ENCODE measurements at regions not wholly inside any gene's neighbourhood (a gene's known extent, or its start where the extent isn't known, plus 50 kb on each side); places are given as distances from the start of the nearest gene placed in this dataset.
"Not testable (repeated sequence)": the region's sequence is repeated elsewhere in the genome, so short reads cannot be mapped to it uniquely, and the experiment has no call there.

GRCh38 chr6:68575765-68576439, 59.2 kb upstream of the ADGRB3 start:
- DNase-seq (ENCODE audit: low spot score) = no peak
- intact Hi-C loops (cut with DNase I) = no loop called here
- ATAC-seq = peak; percentile 49

DNA sequence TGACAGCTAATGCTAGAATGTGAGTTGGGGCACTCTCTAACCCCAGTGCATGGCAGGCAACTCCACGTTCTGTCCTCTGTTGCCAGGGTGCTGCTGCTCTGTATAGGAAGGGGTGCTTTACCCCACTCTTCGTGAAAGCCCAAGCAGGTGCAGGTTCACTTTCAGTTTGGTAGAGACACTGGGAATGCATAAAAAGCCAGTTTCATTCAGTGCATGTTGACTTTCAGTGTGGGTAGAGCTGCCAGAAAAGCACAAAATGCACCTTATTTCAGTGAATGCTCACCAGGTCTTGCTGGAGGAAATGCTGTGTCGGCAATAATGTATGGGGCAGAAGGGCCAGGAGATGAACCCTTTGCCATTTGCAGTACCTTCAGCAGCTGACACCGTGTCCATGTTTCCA, 62.1 kb upstream of the ADGRB3 start:
- intact Hi-C loops (cut with DNase I) = no loop called here
- ATAC-seq = no peak
- DNase-seq (ENCODE audit: low spot score) = no peak

- ATAC-seq = no peak
- intact Hi-C loops (cut with DNase I) = no loop called here
Observed at GRCh38 chr6:68572525-68572924, 62.6 kb upstream of the ADGRB3 start.

GRCh38 chr6:68559716-68560115, 75.4 kb upstream of the ADGRB3 start:
- no peak for ATAC-seq
- intact Hi-C loops (cut with DNase I) = no loop called here
- DNase-seq (ENCODE audit: low spot score) = no peak

More at GRCh38 chr6:68572525-68572924, 62.6 kb upstream of the ADGRB3 start:
- no peak for DNase-seq (ENCODE audit: low spot score)

DNA sequence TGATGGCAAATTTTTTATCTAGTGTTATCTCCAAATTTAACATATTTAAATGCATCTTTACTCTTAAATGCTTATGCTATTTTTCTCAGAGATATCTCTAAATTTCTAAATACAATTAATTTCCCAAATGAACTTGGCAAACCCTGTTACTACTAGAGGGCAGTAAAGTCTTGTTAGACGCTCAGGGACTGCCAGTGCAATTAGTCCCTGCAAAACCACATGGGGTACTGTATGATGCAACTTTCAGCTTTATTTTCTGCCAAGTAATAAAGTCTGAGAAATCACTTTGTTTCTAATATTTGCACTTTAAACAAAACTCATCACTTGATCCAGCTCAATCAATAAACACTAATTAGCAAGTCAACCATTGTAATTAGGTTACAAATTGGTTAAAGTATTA, 76.0 kb upstream of the ADGRB3 start:
- ATAC-seq (no peak), DNase-seq (ENCODE audit: low spot score) (no peak)
- intact Hi-C loops (cut with DNase I) = no loop called here

GRCh38 chr6:68546620-68547019, 88.5 kb upstream of the ADGRB3 start:
- ATAC-seq (no peak), DNase-seq (ENCODE audit: low spot score) (no peak)
- intact Hi-C loops (cut with DNase I) = no loop called here

DNA sequence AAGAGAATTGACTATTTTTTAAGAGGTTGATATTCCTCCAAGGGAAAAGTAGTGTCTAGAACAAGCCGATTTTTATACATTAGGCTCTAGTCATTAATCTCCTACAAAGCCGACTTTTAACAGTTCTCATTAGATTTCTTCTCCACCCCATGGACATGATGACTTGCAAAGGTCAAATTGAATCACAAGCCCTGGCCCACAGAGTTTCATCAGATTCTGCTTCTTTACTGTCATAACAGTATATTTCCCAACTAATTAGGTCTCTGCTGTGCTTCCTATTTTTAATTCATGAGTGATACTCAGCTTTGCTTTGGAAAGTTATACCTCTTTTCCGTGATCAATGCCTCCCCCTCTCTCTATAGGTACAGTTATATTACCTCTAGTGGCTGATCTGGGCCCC, 90.6 kb upstream of the ADGRB3 start:
- intact Hi-C loops (cut with DNase I) = no loop called here
- DNase-seq (ENCODE audit: low spot score) (no peak), ATAC-seq (no peak)

DNA sequence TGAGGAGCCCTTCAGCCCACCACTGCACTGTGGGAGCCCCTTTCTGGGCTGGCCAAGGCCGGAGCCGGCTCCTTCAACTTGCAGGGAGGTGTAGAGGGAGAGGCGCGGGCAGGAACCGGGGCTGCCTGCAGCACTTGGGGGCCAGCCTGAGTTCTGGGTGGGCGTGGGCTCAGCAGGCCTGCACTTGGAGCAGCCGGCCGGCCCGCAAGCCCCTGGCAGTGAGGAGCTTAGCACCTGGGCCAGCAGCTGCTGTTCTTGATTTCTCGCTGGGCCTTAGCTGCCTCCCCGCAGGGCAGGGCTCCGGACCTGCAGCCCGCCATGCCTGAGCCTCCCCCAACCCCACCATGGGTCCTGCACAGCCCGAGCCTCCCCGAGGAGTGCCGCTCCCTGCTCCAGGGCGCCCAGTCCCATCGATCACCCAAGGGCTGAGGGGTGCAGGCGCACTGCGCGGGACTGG, 101.7 kb upstream of the ADGRB3 start:
- intact Hi-C loops (cut with DNase I) = no loop called here
- DNase-seq (ENCODE audit: low spot score) (no peak), ATAC-seq (no peak)

- intact Hi-C loops (cut with DNase I) = no loop called here
- DNase-seq (ENCODE audit: low spot score) (no peak), ATAC-seq (no peak)
Observed at GRCh38 chr6:68527691-68528090, 107.4 kb upstream of the ADGRB3 start.

DNA sequence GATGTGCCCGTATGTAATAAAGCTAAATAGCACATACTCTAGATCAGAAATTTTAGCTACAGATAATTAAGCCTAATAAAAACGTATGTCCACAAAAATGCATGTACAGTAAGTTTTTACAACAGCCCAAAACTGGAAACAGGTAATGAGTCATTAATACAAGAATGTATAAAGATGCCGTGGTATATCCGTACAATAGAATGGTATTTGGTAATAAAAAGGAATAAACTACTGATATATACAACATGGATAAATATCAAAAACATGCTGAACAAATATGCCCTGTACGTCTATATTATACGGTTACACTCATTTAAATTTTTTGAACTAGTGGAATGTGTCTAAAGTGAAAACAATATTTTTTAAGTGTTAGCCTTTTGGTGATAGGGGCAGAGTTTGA, 128.2 kb upstream of the ADGRB3 start:
- ATAC-seq = no peak
- no peak for DNase-seq (ENCODE audit: low spot score)
- intact Hi-C loops (cut with DNase I) = no loop called here

DNA sequence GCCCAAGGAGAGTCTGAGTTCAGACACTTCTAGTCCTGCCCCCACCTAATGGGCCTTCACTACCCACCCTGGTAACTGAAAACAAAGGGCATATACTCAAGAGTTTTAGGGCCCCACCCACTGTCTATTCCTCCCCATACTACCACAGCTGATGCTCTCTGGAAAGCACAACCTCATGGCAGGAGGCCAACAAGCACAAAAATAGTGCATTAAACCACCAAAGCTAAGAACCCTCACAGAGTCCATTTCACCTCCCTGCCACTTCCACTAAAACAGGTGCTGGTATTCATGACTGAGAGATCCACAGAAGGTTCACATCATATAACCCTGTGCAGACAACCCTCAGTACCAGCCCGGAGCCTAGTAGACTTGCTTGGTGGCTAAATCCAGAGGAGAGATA, 132.1 kb upstream of the ADGRB3 start:
- no peak for ATAC-seq
- no peak for DNase-seq (ENCODE audit: low spot score)
- intact Hi-C loops (cut with DNase I) = no loop called here

DNA sequence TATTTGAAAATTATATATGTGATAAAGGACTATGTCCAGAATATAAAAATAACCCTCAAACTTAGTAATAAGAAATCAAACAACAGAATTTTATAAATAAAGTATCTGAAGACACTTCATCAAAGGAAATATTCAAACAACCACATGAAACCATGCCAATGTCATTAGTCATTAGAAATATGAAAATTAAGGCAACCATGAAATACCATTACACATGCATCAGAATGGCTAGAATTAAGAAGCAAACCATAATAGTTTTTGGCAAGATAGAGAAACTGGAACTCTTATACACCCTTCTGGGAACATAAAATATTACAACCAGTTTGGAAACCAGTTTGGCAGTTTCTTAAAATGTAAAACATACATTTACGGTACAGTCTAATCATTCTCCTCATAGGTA, 137.2 kb upstream of the ADGRB3 start:
- ATAC-seq (no peak), DNase-seq (ENCODE audit: low spot score) (no peak)
- intact Hi-C loops (cut with DNase I) = no loop called here

GRCh38 chr6:68494880-68495279, 140.2 kb upstream of the ADGRB3 start:
- intact Hi-C loops (cut with DNase I); DNase-seq (ENCODE audit: low spot score); ATAC-seq: not testable (repeated sequence)

GRCh38 chr6:68476611-68477010, 158.5 kb upstream of the ADGRB3 start:
- DNase-seq (ENCODE audit: low spot score) (no peak), ATAC-seq (no peak)
- intact Hi-C loops (cut with DNase I) = no loop called here

- ATAC-seq = no peak
- intact Hi-C loops (cut with DNase I) = no loop called here
- no peak for DNase-seq (ENCODE audit: low spot score)
Observed at GRCh38 chr6:68473433-68474210, 161.5 kb upstream of the ADGRB3 start.

- ATAC-seq = no peak
- intact Hi-C loops (cut with DNase I) = no loop called here
- no peak for DNase-seq (ENCODE audit: low spot score)
Observed at GRCh38 chr6:68468244-68468884, 166.7 kb upstream of the ADGRB3 start.

GRCh38 chr6:68458447-68458846, 176.6 kb upstream of the ADGRB3 start:
- intact Hi-C loops (cut with DNase I) = no loop called here
- ATAC-seq = no peak

GRCh38 chr6:68447112-68447511, 188.0 kb upstream of the ADGRB3 start:
- DNase-seq (ENCODE audit: low spot score) (no peak), ATAC-seq (no peak)
- intact Hi-C loops (cut with DNase I) = no loop called here

More at GRCh38 chr6:68458447-68458846, 176.6 kb upstream of the ADGRB3 start:
- DNase-seq (ENCODE audit: low spot score) = no peak

- intact Hi-C loops (cut with DNase I) = no loop called here
- DNase-seq (ENCODE audit: low spot score) (no peak), ATAC-seq (no peak)
Observed at GRCh38 chr6:68445926-68446325, 189.2 kb upstream of the ADGRB3 start.

- no peak for ATAC-seq
- intact Hi-C loops (cut with DNase I) = no loop called here
- no peak for DNase-seq (ENCODE audit: low spot score)
Observed at GRCh38 chr6:68443704-68444103, 191.4 kb upstream of the ADGRB3 start.
